ENCODE measurements at regions not wholly inside any gene's neighbourhood (a gene's known extent, or its start where the extent isn't known, plus 50 kb on each side); places are given as distances from the start of the nearest gene placed in this dataset.

DNA sequence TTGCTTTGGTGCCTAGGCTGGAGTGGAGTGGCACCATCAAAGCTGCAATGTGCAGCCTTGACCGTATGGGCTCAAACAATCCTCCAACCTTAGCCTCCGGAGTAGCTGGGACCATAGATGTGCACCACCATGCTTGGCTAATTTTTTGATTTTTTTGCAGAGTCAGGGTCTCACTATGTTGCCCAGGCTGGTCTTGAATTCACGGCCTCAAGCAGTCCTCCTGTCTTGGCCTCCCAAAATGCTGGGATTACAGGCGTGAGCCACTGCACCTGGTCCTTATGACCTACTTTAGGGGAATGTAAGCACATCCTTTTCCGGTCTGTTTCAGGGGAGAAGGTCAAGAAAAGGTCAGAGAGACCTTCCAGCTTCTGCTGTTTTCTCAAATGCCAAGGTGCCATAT lies 53.4 kb upstream of the SPRED2 start:
- Histone ChIP-seq H3K4me1 (no peaks in the 10 kb centered on the region), H3K9me3 (no peaks in the 10 kb centered on the region), H3K27ac (no peak overlapping the region), H3K4me3 (no peak overlapping the region), H3K27me3 (no peaks in the 10 kb centered on the region), H3K36me3 (no peaks in the 10 kb centered on the region)
- 96 to 100% methylated on average over 3 to 4 of the region's 5 CpGs for WGBS, 2 donors (ENCODE audit: low coverage in 1 of 2)
- TF ChIP-seq, protein P1, sequence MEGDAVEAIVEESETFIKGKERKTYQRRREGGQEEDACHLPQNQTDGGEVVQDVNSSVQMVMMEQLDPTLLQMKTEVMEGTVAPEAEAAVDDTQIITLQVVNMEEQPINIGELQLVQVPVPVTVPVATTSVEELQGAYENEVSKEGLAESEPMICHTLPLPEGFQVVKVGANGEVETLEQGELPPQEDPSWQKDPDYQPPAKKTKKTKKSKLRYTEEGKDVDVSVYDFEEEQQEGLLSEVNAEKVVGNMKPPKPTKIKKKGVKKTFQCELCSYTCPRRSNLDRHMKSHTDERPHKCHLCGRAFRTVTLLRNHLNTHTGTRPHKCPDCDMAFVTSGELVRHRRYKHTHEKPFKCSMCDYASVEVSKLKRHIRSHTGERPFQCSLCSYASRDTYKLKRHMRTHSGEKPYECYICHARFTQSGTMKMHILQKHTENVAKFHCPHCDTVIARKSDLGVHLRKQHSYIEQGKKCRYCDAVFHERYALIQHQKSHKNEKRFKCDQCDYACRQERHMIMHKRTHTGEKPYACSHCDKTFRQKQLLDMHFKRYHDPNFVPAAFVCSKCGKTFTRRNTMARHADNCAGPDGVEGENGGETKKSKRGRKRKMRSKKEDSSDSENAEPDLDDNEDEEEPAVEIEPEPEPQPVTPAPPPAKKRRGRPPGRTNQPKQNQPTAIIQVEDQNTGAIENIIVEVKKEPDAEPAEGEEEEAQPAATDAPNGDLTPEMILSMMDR (IDR thresholded peaks at IDR 0.05), result no peak
- TF ChIP-seq EP300 (IDR thresholded peaks at IDR 0.05) (no peak), POLR2AphosphoS5 (IDR thresholded peaks at IDR 0.05) (no peak), POLR2A (IDR thresholded peaks at IDR 0.05) (no peak)
- no peak for ATAC-seq

DNA sequence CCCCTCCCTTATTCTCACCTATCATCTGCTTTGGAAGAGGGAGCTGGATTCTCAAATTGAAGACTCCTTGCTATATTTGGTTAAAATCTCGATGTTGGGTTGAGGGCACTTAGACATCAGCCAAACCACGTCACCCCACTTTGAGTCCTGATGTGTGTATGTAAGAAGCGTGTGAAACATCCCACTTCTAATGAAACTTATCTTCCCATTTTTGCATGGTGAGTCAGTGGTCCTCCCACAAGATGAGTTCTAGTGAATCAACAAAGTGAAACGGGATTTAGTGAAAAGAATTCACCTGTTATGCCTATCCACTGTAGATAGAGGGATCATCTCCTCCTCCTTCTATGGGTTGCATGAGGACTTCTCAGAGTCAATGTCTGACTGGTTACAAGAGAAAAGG lies 51.4 kb upstream of the SPRED2 start:
- no peaks in the 10 kb centered on the region for H3K9me3 ChIP-seq
- H3K4me3 ChIP-seq, result no peak overlapping the region
- H3K4me1 ChIP-seq, result no peaks in the 10 kb centered on the region
- no peaks in the 10 kb centered on the region for H3K27me3 ChIP-seq
- ATAC-seq, result no peak
- whole genome bisulfite sequencing, 2 donors (ENCODE audit: low coverage in 1 of 2), result 71 to 83% methylated on average over 4 of the region's 4 CpGs
- TF ChIP-seq POLR2AphosphoS5 (IDR thresholded peaks at IDR 0.05), result no peak
- TF ChIP-seq EP300 (IDR thresholded peaks at IDR 0.05), result no peak
- no peak for TF ChIP-seq POLR2A (IDR thresholded peaks at IDR 0.05)
- TF ChIP-seq, protein P1 (IDR thresholded peaks at IDR 0.05), result no peak
- no peaks in the 10 kb centered on the region for H3K36me3 ChIP-seq
- no peak overlapping the region for H3K27ac ChIP-seq

GRCh38 chr2:65482971-65483370 lies 50.6 kb upstream of the SPRED2 start:
- H3K9me3 ChIP-seq, result no peaks in the 10 kb centered on the region
- 75 to 87% methylated on average over 2 to 3 of the region's 3 CpGs for WGBS, 2 donors (ENCODE audit: low coverage in 1 of 2)
- ATAC-seq, result no peak
- H3K27me3 ChIP-seq, result no peaks in the 10 kb centered on the region
- TF ChIP-seq POLR2A (IDR thresholded peaks at IDR 0.05) (no peak), EP300 (IDR thresholded peaks at IDR 0.05) (no peak), POLR2AphosphoS5 (IDR thresholded peaks at IDR 0.05) (no peak)
- TF ChIP-seq, protein P1 (IDR thresholded peaks at IDR 0.05), result no peak
- no peaks in the 10 kb centered on the region for H3K4me1 ChIP-seq
- no peaks in the 10 kb centered on the region for H3K36me3 ChIP-seq
- H3K27ac ChIP-seq, result no peak overlapping the region
- H3K4me3 ChIP-seq, result no peak overlapping the region

Small RNA genes lying in the stretch of these regions (small RNA-seq; reads per million reads assigned to genes)
- gene MIR4778 (0 reads per million in 4 donors), gene RN7SL635P (0 reads per million in 4 donors), gene VTRNA2-2P (0 reads per million in 4 donors)

Measured in gastroesophageal sphincter (tissue), 4 donors.